ENCODE measurements at regions not wholly inside any gene's neighbourhood (a gene's known extent, or its start where the extent isn't known, plus 50 kb on each side); places are given as distances from the start of the nearest gene placed in this dataset.

- TF ChIP-seq CTCF (IDR thresholded peaks at IDR 0.05) (no peak), POLR2A (IDR thresholded peaks at IDR 0.05) (no peak), POLR2AphosphoS5 (IDR thresholded peaks at IDR 0.05) (no peak)
These were observed 711.5 kb upstream of the KLHL29 start for GRCh38 chr2:22673529-22673928.
